ENCODE measurements at regions not wholly inside any gene's neighbourhood (a gene's known extent, or its start where the extent isn't known, plus 50 kb on each side); places are given as distances from the start of the nearest gene placed in this dataset.

DNA sequence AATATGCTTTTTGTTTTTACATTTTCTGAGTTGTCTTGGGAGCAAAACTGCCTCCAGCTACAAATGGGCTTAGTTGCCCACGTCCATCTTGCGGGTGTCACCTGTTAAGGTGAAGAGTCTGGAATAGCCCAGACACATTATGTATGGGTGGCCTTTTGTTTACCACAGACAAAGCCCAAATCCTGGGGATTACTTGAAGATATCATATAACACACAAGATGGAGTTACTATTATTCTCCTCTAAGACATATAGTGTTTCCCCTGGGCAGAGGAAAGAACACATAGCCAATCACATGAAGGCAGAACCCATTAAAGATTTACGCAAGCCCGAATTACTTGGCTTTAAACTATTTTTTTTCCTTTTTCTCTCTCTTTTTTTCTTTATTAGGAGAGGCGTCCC lies 625.6 kb upstream of the FAM241A start:
- no peak for DNase-seq

DNA sequence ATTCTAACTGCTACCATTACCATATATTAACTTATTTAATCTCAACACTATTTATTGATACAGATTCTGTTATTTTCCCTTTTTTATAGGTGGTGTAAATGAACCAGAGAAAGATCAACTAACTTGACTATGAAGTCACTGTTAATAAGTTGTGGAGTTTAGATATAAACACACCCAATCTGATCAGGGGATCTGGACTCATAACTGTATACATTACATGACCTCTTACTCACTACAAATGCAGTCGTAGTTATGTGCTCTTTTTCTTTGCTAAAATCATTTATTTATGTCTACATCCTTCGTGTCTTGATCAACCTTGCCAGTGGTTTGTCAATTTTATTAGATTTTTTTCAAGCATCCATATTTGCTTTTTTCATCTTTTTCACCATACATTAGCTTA lies 614.8 kb upstream of the FAM241A start:
- no peak for DNase-seq

DNA sequence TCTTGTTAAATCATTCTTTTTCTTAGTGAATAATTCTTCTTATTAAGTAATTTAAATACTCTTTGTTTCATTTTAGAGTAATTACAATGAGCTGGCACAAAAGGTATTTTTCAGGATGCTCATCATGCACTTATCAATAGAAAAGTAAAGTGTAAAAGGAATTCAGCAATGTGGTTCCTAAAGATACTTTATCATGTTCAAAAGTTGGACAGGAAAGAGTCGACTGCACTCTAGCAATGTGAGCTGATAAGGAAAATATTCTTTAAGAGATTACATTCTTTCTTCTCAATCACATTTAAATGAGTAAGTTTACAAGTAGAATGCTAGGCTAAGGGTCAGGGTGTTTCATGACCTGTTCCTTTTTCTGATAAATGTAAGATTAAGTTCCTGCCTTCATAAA lies 609.5 kb upstream of the FAM241A start:
- DNase-seq = no peak

DNA sequence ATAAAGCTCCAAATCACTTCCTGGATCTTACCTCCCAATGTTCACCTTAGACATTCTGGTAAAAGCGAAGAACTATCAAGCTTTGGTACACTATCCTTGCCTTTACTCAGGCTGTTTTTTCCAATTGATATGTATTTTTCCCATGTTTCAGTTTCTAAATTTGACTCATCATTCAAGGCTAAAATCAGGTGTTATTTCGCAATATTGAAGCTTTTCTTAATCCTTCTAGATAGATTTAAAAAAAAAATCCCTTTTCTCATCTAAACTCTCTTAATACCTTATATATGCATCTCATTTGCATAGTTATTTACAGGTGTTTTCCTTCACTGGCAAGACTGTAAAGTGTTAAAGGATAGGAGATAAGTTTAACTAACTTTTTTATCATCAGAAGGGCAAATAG lies 608.1 kb upstream of the FAM241A start:
- DNase-seq = no peak

DNA sequence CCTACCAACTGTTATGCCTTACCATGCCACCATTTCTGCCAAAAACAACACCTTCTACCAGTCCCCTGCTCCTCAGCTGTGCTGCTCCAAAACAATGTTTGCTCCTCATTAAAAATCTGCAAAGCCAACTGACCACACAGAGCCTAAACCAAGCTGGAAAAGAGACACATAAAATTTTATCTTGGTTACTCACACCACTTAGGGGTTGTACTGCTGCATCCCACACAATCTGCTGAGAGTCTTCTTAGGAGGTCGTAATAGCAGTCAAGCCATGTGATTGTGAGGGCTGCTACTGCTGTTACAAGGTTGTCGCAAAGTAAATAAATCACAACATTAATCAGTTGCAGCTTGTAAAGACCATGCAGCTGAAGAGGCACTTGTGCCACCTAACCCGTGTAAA lies 607.4 kb upstream of the FAM241A start:
- no peak for DNase-seq

DNA sequence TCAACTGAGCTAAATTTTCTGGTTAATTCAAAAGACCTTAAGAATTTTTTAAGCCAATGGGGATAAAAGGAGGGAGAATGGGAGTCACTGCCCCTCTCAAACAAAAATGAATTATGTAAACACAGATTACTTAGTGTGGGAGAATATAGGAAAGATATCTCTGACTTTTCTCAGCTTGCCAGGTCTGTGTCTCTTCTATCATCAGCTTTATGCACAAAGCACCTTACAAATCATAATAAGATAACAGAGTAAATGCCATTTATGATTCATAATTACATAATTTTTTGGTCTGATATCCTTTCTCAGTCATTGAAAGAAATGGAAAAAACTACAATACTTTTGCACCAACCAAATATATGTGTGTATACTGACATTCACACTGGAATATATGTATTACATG lies 604.6 kb upstream of the FAM241A start:
- DNase-seq = no peak

DNA sequence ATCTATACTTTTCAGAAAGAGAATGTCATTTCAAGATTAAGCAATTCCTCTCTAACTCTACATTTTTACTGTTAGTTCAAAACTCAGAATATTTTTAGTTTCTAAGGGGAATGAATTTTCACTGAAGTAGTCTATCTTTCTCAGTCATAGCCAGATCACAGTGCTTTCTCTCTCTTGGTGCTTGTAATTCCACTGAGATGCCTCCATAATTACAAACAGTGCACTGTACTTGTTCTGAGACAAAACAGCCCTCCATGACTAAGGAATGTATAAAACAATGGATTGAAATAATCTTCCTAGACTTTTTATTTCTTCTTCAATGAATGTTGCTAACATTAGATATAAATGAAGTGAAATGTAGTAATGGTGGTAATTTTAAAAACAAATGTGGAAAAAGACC lies 603.2 kb upstream of the FAM241A start:
- no peak for DNase-seq

DNA sequence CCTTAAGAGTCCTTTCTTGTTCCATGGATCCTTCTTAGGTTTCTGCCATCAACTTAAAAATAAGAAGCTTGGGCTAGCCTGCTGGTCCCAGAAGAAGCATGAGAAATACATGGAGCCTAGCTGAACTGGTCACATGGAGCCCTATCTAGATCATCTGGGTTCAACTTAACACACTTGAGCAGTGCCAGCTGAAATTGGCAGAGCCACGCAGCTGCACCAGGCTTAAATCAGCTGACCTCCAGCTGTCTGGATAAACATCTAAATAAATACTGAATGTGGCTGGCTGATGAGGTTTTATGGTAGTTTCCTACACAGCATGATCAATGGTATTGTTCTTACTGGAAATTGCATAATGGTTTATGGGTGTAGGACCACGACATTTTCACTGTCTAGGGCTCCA lies 598.4 kb upstream of the FAM241A start:
- DNase-seq = peak in 1 of 2 experiments; percentile 49

DNA sequence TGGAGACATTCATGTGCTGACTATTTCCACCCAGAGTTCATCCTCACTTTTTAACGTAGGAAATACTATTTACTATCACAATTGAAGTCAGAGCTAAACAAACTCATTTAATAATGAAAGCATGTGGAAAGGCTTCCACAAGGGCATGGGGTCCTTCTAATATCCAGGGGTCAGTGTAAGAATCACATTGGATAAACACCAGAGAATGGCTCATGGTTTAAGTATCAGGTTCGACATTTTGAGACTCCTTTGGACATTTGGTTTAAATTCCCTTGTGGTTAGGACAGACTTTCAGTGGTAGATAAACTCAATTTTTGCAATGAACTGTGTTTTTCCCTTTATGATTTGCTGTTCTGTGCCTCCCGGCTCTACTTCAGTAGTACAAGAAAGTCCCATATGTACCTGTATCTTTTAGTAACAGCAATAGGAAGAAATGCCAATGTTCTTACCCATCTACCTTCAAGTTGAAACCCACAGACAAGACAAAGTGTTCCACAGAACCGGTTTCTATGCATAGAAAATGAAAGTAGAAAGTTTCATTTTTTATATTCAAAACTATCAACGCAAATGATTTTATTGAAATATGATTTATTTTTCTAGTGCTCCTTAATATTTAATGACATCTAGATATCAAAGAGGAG lies 589.0 kb upstream of the FAM241A start:
- no peak for DNase-seq

DNA sequence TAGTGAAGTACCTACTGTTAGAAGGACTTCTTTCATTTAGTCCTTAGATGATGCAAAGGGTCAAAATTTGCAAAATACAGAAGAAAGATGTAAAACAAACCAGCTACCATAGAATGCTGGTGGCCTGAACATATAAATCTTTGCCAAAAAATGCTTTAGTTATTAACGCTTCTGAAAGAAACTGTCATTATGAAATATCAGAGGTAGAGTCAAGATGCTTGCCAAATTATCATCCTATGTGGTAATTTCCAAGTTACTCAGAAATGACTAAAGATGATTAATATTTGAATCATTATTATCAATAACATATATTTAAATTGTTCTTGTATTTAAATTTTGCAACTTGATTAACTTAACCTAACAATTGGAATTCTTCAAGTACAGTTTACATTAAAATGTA lies 588.4 kb upstream of the FAM241A start:
- DNase-seq = no peak

DNA sequence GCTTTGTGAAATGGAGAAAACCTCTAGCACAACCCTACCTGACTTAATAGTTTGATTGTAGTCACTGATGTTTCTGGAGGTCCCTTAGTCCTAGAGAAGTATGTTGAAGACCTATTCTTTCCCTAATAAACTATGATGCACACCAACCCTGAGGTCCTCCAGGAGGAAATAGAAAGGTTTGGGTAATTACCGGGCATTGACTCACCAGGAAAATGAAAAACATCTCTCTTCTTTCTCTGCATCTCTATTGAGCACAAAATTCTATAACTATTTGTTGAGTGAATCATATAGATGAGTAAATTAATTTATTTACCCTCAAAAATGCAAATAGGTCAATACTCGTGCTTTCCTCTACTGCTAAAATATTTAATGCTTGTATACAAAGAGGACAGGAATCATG lies 582.4 kb upstream of the FAM241A start:
- no peak for DNase-seq

DNA sequence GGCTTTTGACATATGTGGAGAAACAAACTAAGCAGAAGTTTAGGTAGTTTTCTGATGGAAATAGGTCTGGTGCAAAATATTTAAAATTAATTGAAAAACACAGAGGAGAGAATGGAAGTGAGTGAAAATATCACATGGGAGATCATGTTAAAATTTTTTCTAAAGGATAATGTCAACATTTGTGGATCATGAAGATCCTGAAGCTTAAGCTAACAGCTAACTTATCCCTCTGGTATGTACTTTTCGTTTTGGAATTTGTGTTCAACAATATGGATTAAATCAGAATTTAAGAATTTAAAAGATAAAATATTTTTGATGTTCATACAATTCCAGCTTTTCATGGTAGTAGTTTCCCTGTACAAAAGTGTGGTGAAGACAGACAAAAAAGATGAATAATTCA lies 572.8 kb upstream of the FAM241A start:
- DNase-seq = no peak

DNA sequence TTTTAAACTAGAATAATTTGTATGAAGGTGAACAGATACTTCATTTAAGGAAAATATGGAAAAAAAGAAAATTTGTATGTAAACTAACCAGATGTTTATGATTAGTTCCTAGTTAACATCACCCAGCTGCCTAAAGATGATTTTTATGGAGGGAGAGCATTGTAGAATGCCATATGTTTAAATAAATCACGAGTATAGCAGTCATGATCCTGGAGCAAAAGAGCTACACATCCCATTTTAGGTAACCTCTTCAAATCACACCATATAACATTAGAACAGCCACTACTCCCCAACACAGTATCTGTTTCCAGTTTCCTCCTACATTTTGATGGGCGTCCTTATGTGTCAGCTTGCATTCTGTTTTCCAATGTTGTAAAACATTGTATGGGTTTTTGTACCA lies 571.9 kb upstream of the FAM241A start:
- no peak for DNase-seq

DNA sequence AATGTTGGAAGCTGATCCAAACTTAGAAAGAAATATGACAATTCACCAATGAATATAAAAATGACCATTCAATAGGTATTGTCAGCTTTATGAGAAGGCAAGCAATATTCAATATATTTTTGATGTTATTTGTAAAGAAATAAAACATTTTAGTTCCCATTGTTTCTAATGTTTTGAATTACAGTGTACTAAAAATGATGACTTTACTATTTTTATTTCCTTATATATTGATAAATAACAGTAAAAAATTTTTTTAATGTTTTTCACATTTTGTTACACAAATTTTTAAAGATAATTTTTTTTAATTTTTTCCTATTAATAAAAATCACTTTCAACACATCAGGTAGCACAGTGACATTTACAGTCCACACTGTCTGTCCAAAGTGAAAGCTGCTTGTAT lies 565.5 kb upstream of the FAM241A start:
- DNase-seq = no peak

DNA sequence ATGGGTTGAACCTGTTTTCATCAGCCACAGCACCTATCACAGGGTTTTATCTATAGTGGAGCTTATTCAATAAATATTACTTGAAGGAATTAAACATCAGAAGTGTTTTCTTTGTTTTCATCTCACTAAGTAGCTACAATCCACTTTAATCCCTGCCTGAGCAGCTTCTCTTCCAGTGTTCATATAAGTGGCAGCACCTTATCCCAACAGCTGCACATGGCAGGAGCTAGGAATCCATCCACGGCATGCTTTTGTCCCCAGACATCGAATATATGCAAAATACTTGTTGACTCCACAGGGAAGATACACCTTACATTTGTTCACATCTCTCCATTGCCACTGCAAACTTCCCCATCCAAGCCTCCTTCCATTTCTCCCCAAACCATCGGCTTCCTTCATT lies 549.8 kb upstream of the FAM241A start:
- no peak for DNase-seq

DNA sequence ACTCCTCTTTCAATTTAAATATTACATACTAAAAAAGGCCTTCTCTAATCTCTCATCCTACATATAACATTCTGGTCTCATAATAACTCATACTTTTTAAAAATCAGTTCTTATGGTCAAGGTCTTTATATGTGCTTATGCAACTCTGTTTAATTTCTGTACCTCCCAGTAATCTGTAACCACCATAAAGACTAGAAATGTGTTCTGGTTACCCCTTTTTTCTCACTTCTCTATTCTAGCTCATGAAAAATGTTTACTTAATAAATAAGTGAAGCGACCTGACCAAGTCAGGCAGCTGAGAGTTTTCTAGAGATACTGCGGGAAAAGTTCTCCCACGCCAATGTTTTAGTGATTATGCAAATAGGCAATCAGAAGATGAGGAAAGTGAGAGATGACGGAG lies 548.8 kb upstream of the FAM241A start:
- DNase-seq = no peak

DNA sequence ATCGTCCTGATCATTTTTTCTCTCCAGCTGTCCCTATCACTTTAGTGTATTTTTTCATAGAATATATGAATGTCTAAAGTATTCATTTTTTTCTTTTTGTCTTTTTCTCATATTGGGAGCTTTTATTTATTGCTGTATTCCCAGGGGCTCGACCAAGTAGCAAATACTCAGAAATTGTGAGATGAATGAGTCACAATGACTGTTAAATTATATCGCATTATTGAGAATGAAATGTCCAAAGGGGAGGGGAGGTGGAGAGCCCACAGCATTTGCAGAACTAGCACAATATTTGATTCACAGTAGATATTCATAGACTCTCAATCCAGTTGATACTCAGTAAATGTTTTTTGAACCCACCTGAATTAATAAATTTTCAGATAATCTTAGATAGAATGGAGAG lies 543.6 kb upstream of the FAM241A start:
- DNase-seq = no peak

DNA sequence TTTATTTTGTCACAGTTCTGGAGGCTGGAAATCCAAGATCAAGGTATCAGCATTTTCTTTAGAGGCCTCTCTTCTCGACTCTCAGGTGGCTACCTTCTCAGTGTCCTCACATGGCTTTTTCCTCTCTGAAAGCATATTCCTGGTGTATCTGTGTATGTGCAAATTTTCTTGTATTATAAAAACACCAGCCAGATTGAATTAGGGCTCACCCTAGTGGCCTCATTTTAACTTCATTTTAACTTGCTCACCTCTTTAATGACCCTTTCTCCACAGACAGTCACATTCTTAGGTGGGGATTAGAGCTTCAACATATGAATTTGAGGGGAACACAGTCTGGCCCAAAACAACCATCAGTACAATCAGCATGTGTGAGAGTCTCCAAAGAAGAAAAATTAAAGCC lies 542.4 kb upstream of the FAM241A start:
- peak in 1 of 2 experiments; percentile 0 for DNase-seq

DNA sequence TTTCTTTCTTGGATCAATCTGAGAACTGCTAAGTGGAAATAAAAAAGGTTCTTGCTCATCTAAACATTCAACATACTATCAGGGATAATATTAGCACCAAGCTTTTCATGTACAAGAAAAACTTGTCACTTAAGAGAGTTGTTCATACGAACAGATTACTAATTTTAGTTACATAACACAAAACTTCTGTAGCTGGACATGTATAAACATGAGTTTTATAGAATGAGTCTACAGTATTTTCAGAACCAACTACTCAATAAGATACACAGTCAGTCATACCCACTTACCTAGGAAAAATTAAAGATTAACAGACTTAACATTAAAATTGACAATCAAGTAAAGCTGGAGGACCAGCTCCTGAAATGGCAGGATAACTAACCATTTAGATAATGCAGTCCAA lies 540.1 kb upstream of the FAM241A start:
- DNase-seq = no peak

DNA sequence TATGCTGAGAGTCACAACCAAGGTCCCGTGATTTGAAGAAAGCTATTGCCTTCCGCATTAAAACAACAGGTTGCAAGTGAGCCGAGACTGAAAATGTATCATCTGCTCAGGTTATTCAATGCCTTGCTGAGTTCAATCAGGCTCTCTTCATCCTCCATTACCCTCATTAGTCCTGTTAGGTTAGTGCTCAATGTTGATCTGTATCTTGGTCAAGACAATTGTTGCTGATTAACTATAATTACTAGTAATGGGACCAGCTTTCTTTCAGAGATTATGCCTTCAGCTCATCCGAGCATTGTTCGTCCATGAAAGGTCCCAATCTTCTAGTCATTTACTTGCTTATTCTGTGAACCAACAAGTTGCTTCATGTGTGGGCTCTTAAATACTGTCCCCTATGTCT lies 534.6 kb upstream of the FAM241A start:
- no peak for DNase-seq

DNA sequence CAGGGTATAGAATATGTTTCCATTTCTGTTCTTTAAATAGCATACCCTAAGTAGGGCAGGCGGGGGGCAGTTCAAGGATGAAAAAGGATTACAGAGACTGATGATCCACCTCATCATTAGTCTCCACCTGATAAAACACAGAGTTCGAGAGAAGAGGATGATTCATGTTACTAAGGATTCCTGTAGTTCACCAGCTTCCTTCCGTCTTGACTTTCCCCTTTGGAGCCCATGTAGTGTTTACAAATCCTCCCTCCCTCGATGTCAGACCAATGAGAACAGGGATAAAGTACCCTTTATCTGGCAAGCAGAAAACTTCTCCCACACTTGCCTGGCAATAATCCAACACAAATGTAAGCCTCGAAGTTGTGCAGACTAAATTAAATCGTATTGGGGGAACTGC lies 526.3 kb upstream of the FAM241A start:
- DNase-seq = no peak

DNA sequence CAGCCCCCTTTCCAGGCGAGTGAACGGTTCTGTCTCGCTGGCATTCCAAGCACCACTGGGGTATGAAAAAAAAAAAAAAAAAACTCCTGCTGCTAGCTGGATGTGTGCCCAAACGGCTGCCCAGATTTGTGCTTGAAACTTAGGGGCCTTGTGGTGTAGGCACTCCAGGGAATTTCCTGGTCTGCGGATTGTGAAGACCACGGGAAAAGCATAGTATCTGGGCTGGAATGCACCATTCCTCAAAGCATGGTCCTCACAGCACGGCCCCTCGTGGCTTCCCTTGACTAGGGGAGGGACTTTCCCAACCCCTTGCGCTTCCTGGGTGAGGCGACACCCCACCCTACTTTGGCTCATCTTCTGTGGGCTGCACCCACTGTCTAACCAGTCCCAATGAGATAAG lies 516.8 kb upstream of the FAM241A start:
- DNase-seq = no peak

DNA sequence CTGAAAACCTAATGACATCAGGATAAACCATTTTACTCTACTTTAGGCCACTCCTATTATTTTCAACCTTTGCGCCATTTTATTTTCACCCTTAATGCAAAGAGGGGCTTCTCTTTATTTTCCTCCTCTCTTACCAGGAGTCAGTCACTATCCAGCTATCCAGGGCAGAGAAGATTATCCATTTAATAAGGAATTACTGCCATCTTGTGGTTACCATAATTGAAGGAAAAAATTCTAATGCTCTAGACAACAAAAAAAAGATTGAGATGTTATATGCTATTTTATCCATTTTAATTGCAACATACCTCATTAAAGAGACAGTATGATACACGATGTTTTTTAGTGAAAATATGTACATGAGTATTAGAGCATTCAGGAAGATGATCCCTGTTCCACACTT lies 514.5 kb upstream of the FAM241A start:
- DNase-seq = peak; percentile 15 to 33

DNA sequence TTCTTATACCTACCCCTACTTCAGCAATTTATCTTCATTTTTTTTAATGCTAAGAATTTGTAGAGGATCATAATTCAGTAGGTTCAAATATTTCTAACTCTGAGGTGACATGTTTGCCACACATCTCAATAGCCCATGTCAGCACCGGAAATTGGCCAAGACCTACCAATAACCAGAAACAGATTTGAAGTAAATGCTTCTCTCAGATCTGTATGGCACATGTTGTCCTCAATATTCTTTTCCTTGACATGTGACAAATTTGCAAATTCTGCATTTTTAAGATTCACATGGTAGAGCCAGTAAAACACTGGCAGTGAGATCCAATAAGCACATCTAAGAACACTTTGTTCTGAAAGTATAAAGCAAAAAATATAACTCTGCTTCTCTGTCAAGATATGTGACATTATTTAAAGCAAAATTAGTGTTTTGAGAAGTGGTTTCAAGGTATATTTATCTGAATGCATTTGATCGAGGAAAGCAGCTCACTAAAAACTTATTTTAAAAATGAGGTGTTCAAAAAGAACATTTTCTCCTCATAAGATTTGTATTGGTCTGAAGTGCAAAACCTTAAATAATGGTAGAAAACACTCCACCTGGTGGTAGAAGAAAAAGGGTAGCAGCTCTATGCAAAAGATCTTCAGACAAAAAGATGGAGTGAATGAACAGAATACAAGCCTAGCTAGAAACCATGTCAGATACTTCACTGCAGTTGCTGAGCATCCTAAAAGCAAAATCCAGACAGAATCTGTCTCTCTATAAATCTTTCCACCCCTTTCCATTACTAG lies 513.8 kb upstream of the FAM241A start:
- DNase-seq = peak; percentile 11 to 33

DNA sequence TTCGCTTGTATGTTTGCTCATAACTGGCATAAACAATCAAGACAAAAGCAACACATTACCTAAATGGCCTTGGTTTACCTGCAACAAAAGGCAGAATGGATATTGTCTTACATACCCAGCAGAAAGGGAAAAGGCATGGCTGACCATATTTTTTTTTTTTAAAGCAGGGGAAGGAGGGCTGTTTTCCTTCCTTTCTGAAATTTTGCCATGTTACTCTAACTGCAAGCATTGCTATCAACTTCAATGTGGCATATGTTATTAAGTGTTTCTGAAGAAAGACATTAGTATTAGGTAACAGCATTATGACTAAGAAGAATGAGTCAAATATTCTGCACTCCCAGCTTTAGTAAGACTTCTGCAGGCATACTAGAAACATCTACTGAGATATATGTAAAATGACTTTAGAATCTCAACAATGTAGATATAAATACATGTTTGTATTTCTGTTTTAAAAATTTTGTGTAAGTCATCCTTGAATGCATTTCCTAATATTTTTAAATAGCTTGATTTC lies 512.6 kb upstream of the FAM241A start:
- peak in 1 of 2 experiments; percentile 25 for DNase-seq
